Inferior parietal cortex (tissue), 1 donor: ENCODE measurements at regions not wholly inside any gene's neighbourhood (a gene's known extent, or its start where the extent isn't known, plus 50 kb on each side); places are given as distances from the start of the nearest gene placed in this dataset.

ENCODE experiments used
- DNase-seq: peaks from one replicate; pipeline ENCODE4 v3.0.0-alpha.2; 2016; ENCODE audit errors: extremely low spot score

GRCh38 chr5:54927097-54927746, 58.2 kb downstream of the ESM1 start:
- no peak for DNase-seq

- DNase-seq: no peak
Observed at GRCh38 chr5:54924487-54924886, 60.9 kb downstream of the ESM1 start.

GRCh38 chr5:54917323-54917722, 68.1 kb downstream of the ESM1 start:
- DNase-seq: no peak

GRCh38 chr5:54915466-54916027, 69.8 kb downstream of the ESM1 start:
- no peak for DNase-seq

- no peak for DNase-seq
Observed at GRCh38 chr5:54912021-54912420, 73.4 kb downstream of the ESM1 start.

GRCh38 chr5:54909911-54910870, 75.2 kb downstream of the ESM1 start:
- no peak for DNase-seq

GRCh38 chr5:54908774-54909525, 76.4 kb downstream of the ESM1 start:
- DNase-seq: no peak

- DNase-seq: peak; percentile 77
Observed at GRCh38 chr5:54905942-54906537, 79.4 kb downstream of the ESM1 start.

GRCh38 chr5:54905246-54905795, 80.1 kb downstream of the ESM1 start:
- DNase-seq: no peak

- DNase-seq: no peak
Observed at GRCh38 chr5:54904425-54904824, 81.0 kb downstream of the ESM1 start.

- no peak for DNase-seq
Observed at GRCh38 chr5:54902791-54903473, 82.5 kb downstream of the ESM1 start.

GRCh38 chr5:54900984-54901725, 84.2 kb downstream of the ESM1 start:
- no peak for DNase-seq

GRCh38 chr5:54897001-54897400, 88.4 kb downstream of the ESM1 start:
- no peak for DNase-seq

- DNase-seq: peak; percentile 70
Observed at GRCh38 chr5:54895816-54896341, 89.5 kb downstream of the ESM1 start.

GRCh38 chr5:54894957-54895815, 90.2 kb downstream of the ESM1 start:
- no peak for DNase-seq

- DNase-seq: no peak
Observed at GRCh38 chr5:54889826-54890225, 95.6 kb downstream of the ESM1 start.

GRCh38 chr5:54887663-54888062, 97.7 kb downstream of the ESM1 start:
- no peak for DNase-seq

- no peak for DNase-seq
Observed at GRCh38 chr5:54886866-54887265, 98.5 kb downstream of the ESM1 start.

GRCh38 chr5:54885636-54886035, 99.8 kb downstream of the ESM1 start:
- no peak for DNase-seq
